ENCODE measurements at regions not wholly inside any gene's neighbourhood (a gene's known extent, or its start where the extent isn't known, plus 50 kb on each side); places are given as distances from the start of the nearest gene placed in this dataset.
A peak's percentile ranks its signal among the peaks of the same experiment; 100 is the strongest.

- FAIRE-seq (no peak), DNase-seq (ENCODE audit: low spot score in 2 of 2) (peak in 1 of 2 donors; percentile 4)
These were observed 652.7 kb upstream of the FANCL start for GRCh38 chr2:58893656-58894351.

GRCh38 chr2:58891828-58892377 is 650.8 kb upstream of the FANCL start:
- DNase-seq (ENCODE audit: low spot score in 2 of 2) (no peak), FAIRE-seq (no peak)

DNA sequence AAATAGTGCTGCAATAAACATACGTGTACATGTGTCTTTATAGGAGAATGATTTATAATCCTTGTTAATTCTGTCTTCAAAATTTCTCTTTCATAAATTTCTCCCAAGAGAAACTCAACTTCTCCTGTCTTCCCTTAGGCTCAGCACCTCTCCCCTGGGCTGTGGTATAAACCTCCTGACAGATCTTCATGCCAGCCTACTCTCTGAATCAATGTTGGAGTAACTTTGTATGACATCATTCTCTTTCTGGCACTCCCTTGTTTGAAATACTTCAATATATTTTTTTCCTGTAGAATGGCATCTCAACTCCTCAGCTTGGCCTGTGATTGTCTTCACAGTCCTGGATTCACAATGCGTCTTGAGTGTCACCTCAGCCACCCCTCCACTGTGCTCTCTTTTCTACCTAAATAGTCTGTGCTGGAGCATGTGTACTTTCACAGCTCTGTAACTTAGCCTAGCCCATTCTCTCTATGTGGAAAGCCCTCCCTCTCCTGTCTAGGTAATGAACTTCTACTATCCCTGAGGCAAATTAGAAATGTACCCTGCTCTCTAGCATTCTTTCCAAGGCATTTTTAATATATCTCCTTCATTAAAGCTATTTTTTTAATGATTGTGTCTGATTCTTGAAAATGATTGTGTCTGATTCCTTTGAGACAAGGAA is 649.9 kb upstream of the FANCL start:
- DNase-seq (ENCODE audit: low spot score in 2 of 2): no peak
- no peak for FAIRE-seq

DNA sequence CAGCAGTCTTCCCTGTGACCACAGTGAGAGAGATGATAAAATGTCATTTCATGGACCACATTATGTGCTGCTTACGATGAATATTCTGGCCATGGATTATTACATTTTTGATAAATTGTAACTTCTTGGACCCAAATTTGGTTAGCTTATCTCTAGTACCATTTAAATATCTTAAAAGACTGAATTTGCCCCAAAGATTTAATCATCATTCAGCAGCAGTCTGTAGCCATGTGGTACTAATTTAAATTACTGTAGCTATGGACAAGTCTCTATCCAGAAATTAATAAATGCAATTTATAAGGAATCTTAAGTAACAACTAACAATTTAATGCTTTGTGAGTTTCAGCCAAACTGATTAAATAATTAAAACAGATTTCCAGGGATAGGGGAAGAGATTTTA is 644.9 kb upstream of the FANCL start:
- FAIRE-seq (no peak), DNase-seq (ENCODE audit: low spot score in 2 of 2) (no peak)

DNA sequence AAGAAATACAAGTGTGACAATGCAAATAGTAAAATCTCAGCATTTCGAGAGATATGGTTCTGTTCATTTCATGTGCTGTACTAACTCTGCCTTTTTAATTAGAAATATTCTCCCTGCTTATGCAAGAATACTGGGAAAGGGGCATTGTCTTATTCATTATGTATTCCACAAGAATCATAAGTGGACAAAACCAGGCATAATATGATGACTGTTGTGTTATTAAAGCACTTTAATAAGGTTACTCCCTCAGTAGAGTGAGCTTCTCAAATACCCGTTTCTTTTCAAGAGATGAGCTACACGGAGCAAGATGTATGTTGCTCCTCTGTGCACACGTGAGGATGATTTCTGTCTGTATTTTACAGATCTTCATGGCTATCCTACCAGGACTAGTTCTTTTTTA is 638.7 kb upstream of the FANCL start:
- no peak for FAIRE-seq
- no peak for DNase-seq (ENCODE audit: low spot score in 2 of 2)

GRCh38 chr2:58878778-58879177 is 637.7 kb upstream of the FANCL start:
- no peak for FAIRE-seq
- DNase-seq (ENCODE audit: low spot score in 2 of 2): no peak

DNA sequence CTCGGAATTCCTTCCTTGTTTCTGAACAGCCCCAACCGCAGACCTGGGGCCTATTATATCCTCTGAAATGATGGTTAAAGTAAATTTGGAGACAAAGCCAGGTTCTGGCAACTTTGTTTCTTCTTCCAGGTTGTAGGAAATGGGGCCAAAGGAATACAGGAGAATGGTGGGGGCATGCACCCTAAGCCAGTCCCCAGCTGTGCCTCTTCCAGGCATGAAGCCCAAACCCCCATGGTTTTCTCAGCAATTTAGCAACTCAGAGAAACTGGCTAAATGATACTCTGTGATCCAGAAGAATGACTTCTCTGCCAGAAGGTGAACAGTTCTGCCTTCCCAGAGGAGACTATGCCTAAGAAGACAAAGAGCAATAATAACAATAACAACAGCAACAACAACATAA is 635.0 kb upstream of the FANCL start:
- no peak for DNase-seq (ENCODE audit: low spot score in 2 of 2)
- FAIRE-seq: no peak

DNA sequence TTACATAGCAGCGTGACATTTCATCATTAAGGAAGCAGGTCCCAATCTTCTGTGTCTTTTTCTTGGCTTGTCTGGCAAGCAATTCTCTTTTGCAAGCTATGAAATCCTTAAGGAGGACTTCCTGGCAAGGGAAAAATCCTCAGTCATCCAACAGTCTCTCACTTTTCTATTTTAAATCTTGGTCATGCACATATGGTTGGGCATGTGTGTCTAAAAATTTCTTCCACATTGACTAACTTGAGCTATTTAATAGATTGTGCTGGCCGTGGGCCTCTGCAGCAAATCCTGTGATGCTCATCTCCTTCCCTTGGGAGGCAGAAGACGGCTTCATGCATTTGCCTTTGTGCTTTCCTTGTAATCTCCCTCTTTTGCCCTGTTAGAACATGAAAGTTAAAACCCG is 634.3 kb upstream of the FANCL start:
- FAIRE-seq (no peak), DNase-seq (ENCODE audit: low spot score in 2 of 2) (no peak)

DNA sequence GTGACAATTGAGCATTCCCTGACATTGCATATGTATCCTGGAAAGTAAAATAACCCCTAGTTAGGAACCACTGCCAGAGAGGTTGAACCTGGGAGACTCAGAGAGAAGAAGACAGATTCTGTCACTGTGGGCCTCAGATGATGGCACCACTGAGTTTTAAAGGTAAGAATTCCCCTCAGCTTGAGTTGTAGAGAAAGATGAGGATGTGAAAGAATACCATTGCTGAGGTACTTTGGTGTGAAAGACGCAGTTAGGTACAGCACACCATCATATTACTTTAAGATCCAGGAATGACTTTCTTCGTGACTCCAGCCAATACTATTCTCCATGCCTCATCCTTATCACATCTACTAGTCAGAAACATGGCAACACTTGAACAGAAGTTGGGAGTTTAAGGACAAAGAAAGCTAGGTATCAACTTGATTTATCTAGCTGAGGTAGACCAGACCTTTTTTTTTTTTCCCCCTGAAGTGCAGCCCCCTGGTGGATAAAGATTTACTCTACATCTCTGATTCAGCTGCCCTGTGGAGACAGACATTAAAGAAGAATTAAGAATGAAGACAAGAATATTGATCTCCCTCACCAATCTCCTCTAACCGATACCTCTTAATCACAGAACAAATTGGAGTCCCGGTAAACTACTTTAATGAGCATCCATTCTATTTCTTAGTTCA is 630.5 kb upstream of the FANCL start:
- FAIRE-seq (no peak), DNase-seq (ENCODE audit: low spot score in 2 of 2) (no peak)

GRCh38 chr2:58870704-58871103 is 629.6 kb upstream of the FANCL start:
- no peak for DNase-seq (ENCODE audit: low spot score in 2 of 2)
- no peak for FAIRE-seq

DNA sequence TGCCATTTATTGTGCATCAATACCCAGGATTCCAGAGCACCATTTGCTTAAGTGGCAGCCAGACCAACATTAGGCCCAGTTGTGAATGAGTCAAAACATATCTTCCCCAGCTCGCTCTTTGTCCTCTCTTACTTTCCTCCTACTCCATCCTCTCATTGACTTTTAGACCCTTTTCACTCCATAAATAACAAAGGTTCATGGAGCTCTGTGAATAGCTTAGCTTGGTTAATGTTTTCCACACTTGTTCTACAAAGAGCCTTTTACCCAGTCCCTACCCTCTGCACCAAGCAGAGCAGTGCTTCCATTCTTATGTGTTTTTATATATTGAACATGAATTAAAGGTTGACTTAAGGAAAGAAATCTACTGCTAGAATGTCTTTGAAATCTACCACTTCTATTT is 625.8 kb upstream of the FANCL start:
- DNase-seq (ENCODE audit: low spot score in 2 of 2) (no peak), FAIRE-seq (no peak)

DNA sequence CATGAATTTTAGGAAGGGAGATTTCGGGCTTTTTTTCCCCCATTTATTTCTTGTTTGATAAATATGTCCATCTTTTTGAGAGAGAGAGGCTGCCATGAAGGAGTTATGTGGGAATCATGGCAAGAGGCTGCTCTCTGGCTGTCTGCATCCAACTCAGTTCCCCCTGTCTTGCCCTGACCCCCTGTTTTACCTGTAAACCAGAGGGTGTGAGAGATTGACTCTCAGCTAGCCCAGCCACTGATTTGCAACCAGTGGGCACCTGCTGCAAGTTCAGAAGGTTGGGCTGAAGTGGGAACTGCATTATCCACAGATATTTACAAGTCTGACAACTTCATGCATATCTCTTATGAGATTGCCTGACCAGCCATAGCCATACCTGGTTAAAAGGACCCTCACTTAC is 625.4 kb upstream of the FANCL start:
- DNase-seq (ENCODE audit: low spot score in 2 of 2) (no peak), FAIRE-seq (no peak)

GRCh38 chr2:58866040-58866439 is 624.9 kb upstream of the FANCL start:
- no peak for FAIRE-seq

DNA sequence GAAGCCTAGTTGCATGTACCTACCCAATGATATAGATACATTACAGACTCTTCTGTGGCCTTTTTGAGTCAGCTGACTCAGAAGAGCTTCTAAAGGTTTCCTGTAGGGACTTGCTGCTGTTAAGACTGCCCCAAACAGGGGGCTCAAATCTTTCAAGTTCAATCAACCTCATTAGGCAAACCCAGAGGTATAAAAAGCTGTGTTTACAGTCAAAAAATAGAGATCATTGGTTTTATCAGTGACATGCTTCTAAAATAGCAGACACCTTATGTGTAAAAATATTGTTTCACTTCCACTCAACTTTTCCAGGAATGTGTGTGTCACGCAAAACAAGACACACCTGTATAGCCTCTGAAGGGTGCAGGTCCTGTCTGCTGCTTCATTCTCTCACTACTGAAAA is 624.3 kb upstream of the FANCL start:
- FAIRE-seq (no peak), DNase-seq (ENCODE audit: low spot score in 2 of 2) (no peak)

More at GRCh38 chr2:58866040-58866439, 624.9 kb upstream of the FANCL start:
- DNase-seq (ENCODE audit: low spot score in 2 of 2): no peak

GRCh38 chr2:58862244-58862643 is 621.1 kb upstream of the FANCL start:
- DNase-seq (ENCODE audit: low spot score in 2 of 2) (no peak), FAIRE-seq (no peak)

GRCh38 chr2:58860586-58860985 is 619.5 kb upstream of the FANCL start:
- FAIRE-seq (no peak), DNase-seq (ENCODE audit: low spot score in 2 of 2) (no peak)

DNA sequence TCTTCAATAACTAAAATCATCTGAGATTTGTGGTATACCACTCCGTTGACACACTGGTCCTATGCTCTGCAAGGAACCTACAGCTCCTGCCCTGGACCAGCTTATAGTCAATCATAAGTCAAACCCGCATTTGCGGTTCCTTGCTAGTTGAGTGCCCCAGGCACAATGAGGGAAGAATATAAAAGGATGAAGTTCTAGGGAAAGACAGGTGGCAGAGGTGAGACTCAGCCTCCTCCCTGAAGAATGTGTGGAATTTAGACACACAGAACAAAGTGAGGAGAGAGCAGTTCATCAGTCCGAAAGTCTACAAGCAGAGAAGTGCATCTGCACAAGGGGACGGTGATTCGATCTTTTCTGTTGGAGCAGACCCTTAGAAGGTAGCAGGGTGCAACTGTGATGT is 615.0 kb upstream of the FANCL start:
- FAIRE-seq (no peak), DNase-seq (ENCODE audit: low spot score in 2 of 2) (no peak)

- FAIRE-seq (no peak), DNase-seq (ENCODE audit: low spot score in 2 of 2) (no peak)
These were observed 612.3 kb upstream of the FANCL start for GRCh38 chr2:58853420-58853819.

- FAIRE-seq (no peak), DNase-seq (ENCODE audit: low spot score in 2 of 2) (no peak)
These were observed 611.8 kb upstream of the FANCL start for GRCh38 chr2:58852905-58853304.

DNA sequence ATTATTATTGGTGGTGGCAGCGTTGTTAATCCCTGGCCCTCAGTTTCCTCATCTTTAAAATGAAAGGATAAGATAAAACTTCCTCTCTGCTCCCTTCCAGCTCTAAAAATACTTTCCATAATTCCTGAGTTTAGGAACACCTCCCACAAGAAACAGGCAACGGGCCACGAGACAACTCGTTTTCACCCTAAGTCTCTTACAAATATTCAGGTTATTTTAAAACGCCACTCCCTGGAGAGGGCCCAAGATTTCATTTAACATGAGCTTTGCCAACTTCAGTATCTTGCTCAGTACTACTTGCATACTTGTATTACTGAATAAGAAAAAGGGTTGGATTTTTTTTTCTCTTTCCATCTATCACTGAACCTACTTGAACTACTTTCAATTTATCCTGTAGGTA is 611.1 kb upstream of the FANCL start:
- no peak for FAIRE-seq
- DNase-seq (ENCODE audit: low spot score in 2 of 2): no peak

DNA sequence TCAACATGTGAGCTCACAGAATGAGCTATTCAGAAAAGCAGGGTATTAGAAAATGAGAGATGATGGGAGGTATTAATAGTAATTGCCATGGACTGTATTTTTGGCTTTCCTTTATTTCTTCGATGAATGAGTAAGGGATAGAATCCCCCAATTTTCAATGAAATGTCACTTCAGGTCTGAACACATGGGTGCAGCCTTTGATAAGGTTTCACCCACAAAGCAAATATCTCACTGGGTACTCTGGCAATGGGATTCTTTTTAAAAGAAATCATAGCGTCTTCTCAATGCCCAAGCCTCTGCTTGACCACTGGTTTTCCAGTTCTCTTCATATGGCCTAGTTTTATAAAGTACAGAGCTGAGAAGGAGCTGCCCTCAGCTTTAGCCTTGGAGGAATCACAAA is 610.5 kb upstream of the FANCL start:
- no peak for DNase-seq (ENCODE audit: low spot score in 2 of 2)
- no peak for FAIRE-seq

- DNase-seq (ENCODE audit: low spot score in 2 of 2) (no peak), FAIRE-seq (no peak)
These were observed 603.9 kb upstream of the FANCL start for GRCh38 chr2:58845011-58845410.
